ENCODE measurements at regions not wholly inside any gene's neighbourhood (a gene's known extent, or its start where the extent isn't known, plus 50 kb on each side); places are given as distances from the start of the nearest gene placed in this dataset.
A peak's percentile ranks its signal among the peaks of the same experiment; 100 is the strongest.

DNA sequence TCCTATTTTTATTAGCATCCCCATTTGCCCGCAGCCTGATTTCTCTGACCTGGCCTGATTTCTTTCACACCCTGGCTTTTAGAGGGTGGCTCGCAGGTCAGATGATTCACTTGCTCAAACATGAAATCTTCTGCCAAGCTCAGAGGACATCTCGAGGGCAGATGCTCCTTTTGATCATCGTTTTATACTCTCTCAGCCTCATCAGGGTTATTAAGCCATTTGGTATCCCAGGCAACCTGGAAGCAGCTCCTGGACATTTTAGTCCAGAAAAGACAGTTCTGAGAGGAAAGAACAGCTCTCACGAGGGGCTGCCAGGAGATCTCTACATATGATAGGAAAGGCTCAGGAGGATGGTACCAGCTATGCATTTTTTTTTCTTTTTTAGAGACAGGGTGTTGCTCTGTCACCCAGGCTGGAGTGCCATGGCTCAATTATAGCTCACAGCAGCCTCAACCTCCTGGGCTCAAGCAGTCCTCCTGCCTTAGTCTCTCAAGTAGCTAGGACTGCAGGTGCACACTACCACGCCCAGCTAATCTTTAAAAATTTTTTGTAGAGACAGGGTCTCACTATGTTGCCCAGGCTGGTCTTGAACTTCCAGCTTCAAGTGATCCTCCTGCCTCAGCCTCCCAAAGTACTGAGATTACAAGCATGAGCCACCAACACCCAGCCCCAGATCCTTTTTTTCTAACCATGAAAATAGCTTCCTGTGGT is 165.4 kb downstream of the KATNAL1 start:
- Mint-ChIP-seq H3K27me3 (no peaks in the 10 kb centered on the region), H3K27ac (peak overlapping the region; percentile 78), H3K36me3 (ENCODE audit: low read depth) (peaks cover 3% of the 10 kb centered on the region), H3K4me3 (no peak overlapping the region), H3K4me1 (ENCODE audit: low read depth) (peaks cover 67% of the 10 kb centered on the region), H3K9me3 (no peaks in the 10 kb centered on the region)
- POLR2A ChIA-PET: interaction anchor here (0.8 to 3.2 kb wide), 8 partner anchors 9 to 474 kb away, joined by 3 to 16 read pairs (median 4); no protein-coding TSS in a partner anchor
- peak overlapping the region in 1 of 2 donors; percentile 47 for H3K27ac ChIP-seq (ENCODE audit: low read depth in 1 of 2, low read length in 2 of 2)
- peaks cover 8% of the 10 kb centered on the region in 2 experiments for H3K9me3 ChIP-seq (ENCODE audit: control insufficient read depth in 1 of 2, insufficient read depth in 1 of 2, low read length in 2 of 2)
- H3K4me1 ChIP-seq (ENCODE audit: insufficient read depth, low read length): peaks cover 57% of the 10 kb centered on the region
- TF ChIP-seq, protein P1, sequence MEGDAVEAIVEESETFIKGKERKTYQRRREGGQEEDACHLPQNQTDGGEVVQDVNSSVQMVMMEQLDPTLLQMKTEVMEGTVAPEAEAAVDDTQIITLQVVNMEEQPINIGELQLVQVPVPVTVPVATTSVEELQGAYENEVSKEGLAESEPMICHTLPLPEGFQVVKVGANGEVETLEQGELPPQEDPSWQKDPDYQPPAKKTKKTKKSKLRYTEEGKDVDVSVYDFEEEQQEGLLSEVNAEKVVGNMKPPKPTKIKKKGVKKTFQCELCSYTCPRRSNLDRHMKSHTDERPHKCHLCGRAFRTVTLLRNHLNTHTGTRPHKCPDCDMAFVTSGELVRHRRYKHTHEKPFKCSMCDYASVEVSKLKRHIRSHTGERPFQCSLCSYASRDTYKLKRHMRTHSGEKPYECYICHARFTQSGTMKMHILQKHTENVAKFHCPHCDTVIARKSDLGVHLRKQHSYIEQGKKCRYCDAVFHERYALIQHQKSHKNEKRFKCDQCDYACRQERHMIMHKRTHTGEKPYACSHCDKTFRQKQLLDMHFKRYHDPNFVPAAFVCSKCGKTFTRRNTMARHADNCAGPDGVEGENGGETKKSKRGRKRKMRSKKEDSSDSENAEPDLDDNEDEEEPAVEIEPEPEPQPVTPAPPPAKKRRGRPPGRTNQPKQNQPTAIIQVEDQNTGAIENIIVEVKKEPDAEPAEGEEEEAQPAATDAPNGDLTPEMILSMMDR (IDR thresholded peaks at IDR 0.05): no peak
- no peaks in the 10 kb centered on the region for H3K27me3 ChIP-seq (ENCODE audit: control insufficient read depth in 1 of 2, insufficient read depth in 2 of 2, low read length in 2 of 2)
- no peak overlapping the region for H3K4me3 ChIP-seq (ENCODE audit: low read length)
- CTCF ChIA-PET: interaction anchor here (0.5 to 3.3 kb wide), 2 partner anchors 10 to 827 kb away, joined by 3 to 13 read pairs; no protein-coding TSS in a partner anchor
- ATAC-seq (ENCODE audit: poor library complexity): no peak
- intact Hi-C loops (cut with DNase I, micrococcal nuclease): no loop called here
- DNase-seq: no peak
- H3K36me3 ChIP-seq (ENCODE audit: insufficient read depth, low read length): no peaks in the 10 kb centered on the region

DNA sequence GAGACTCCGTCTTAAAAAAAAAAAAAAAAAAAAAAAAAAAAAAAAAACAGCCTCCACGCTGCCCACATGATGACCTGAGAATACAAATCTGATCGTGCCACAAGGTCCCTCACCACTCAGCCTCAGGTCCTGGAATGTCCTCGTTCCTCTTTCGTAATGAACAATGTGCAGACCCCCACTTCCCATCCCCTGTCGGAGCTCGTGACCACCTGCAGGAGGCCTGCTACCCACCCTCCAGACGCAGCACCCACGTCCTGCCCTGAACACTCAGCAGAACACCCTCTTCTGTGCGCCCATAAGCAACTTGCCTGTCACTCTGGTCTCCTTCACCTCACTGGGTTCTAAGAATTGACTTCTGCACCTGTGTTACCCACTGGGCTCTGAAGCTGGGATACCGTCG is 166.4 kb downstream of the KATNAL1 start:
- no peak overlapping the region for H3K27ac ChIP-seq (ENCODE audit: low read depth in 1 of 2, low read length in 2 of 2)
- H3K4me1 ChIP-seq (ENCODE audit: insufficient read depth, low read length): peaks cover 50% of the 10 kb centered on the region
- H3K4me1 Mint-ChIP-seq (ENCODE audit: low read depth): peaks cover 58% of the 10 kb centered on the region
- no peaks in the 10 kb centered on the region for H3K9me3 Mint-ChIP-seq
- H3K27me3 ChIP-seq (ENCODE audit: control insufficient read depth in 1 of 2, insufficient read depth in 2 of 2, low read length in 2 of 2): no peaks in the 10 kb centered on the region
- H3K9me3 ChIP-seq (ENCODE audit: control insufficient read depth in 1 of 2, insufficient read depth in 1 of 2, low read length in 2 of 2): peaks cover 8% of the 10 kb centered on the region in 2 experiments
- ChIA-PET CTCF (interaction anchor here (1.2 to 3.3 kb wide), 2 partner anchors 9 to 26 kb away, joined by 4 to 13 read pairs; no protein-coding TSS in a partner anchor), POLR2A (no interaction called here)
- no peaks in the 10 kb centered on the region for H3K27me3 Mint-ChIP-seq
- peaks cover under 1% of the 10 kb centered on the region for H3K36me3 Mint-ChIP-seq (ENCODE audit: low read depth)
- no peak overlapping the region for H3K4me3 Mint-ChIP-seq
- no peak for DNase-seq
- no peak overlapping the region for H3K4me3 ChIP-seq (ENCODE audit: low read length)
- no peak for ATAC-seq (ENCODE audit: poor library complexity)
- intact Hi-C loops (cut with DNase I, micrococcal nuclease): no loop called here
- TF ChIP-seq, protein P1 (IDR thresholded peaks at IDR 0.05): no peak
- no peak overlapping the region for H3K27ac Mint-ChIP-seq
- H3K36me3 ChIP-seq (ENCODE audit: insufficient read depth, low read length): no peaks in the 10 kb centered on the region

- no peak overlapping the region for H3K27ac Mint-ChIP-seq
- no peaks in the 10 kb centered on the region for H3K36me3 Mint-ChIP-seq (ENCODE audit: low read depth)
- Histone ChIP-seq H3K9me3 (ENCODE audit: control insufficient read depth in 1 of 2, insufficient read depth in 1 of 2, low read length in 2 of 2) (peaks cover 0 to 4% of the 10 kb centered on the region in 2 experiments), H3K27me3 (ENCODE audit: control insufficient read depth in 1 of 2, insufficient read depth in 2 of 2, low read length in 2 of 2) (no peaks in the 10 kb centered on the region), H3K4me3 (ENCODE audit: low read length) (no peak overlapping the region), H3K4me1 (ENCODE audit: insufficient read depth, low read length) (peaks cover 29% of the 10 kb centered on the region), H3K36me3 (ENCODE audit: insufficient read depth, low read length) (no peaks in the 10 kb centered on the region), H3K27ac (ENCODE audit: low read depth in 1 of 2, low read length in 2 of 2) (no peak overlapping the region)
- TF ChIP-seq, protein P1 (IDR thresholded peaks at IDR 0.05): no peak
- CTCF ChIA-PET: no interaction called here
- no peak overlapping the region for H3K4me3 Mint-ChIP-seq
- H3K27me3 Mint-ChIP-seq: no peaks in the 10 kb centered on the region
- POLR2A ChIA-PET: no interaction called here
- peaks cover 38% of the 10 kb centered on the region for H3K4me1 Mint-ChIP-seq (ENCODE audit: low read depth)
- ATAC-seq (ENCODE audit: poor library complexity) (no peak), DNase-seq (no peak)
- H3K9me3 Mint-ChIP-seq: no peaks in the 10 kb centered on the region
- intact Hi-C loops (cut with DNase I, micrococcal nuclease): no loop called here
Measured at GRCh38 chr13:30138511-30138910, 168.8 kb downstream of the KATNAL1 start.
